ENCODE measurements at regions not wholly inside any gene's neighbourhood (a gene's known extent, or its start where the extent isn't known, plus 50 kb on each side); places are given as distances from the start of the nearest gene placed in this dataset.

DNA sequence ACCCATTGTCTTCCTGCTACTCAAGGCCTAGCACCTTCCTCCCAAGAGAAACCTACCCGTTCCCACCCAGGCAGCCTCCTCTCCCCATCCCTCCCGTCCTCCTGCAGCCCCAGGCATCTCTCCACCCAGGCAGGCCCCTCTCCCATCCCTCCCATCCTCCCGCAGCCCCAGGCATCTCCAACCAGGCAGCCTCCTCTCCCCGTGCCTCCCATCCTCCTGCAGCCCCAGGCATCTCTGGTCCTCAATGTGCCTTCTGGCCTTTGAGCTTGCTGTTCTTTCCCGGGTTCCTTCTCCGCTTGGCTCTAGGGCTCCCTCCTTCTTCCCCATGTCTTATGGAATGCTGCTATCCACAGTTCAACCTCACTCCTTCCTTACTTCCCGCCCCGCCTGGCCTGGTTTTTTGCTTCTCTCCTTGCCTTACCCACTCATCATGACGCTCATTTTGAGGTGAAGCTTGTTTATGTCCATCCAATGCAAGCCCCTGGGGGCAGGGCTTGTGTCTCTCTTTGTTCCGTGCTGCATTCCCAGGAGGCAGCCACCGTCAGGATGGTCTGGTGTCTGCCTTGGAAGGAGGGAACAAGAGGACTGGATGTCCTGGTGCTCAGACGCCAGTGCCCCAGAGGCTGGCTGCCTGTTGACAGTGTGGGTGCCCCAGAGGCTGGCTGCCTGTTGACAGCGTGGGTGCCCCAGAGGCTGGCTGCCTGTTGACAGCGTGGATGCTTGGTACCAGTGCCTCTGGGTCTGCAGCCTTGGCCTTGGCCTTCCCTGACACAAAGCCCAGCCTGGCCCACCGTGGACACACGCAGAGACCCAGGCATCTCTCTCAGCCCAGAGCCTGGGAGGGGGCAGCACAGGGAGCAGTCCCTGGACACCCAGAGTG lies 815.7 kb downstream of the BRD1 start:
- no peak for DNase-seq (ENCODE audit: extremely low read depth, low read depth)
- TF ChIP-seq CTCF (IDR thresholded peaks at IDR 0.05; ENCODE audit: low read depth, low read length, missing control alignments) = no peak
- no peak overlapping the region for H3K4me3 ChIP-seq (replicated peaks; ENCODE audit: low read depth, low read length)

- no peak for TF ChIP-seq CTCF (IDR thresholded peaks at IDR 0.05; ENCODE audit: low read depth, low read length, missing control alignments)
- no peak for DNase-seq (ENCODE audit: extremely low read depth, low read depth)
- H3K4me3 ChIP-seq (replicated peaks; ENCODE audit: low read depth, low read length) = no peak overlapping the region
Measured at GRCh38 chr22:49011379-49011768, 816.3 kb downstream of the BRD1 start.

DNA sequence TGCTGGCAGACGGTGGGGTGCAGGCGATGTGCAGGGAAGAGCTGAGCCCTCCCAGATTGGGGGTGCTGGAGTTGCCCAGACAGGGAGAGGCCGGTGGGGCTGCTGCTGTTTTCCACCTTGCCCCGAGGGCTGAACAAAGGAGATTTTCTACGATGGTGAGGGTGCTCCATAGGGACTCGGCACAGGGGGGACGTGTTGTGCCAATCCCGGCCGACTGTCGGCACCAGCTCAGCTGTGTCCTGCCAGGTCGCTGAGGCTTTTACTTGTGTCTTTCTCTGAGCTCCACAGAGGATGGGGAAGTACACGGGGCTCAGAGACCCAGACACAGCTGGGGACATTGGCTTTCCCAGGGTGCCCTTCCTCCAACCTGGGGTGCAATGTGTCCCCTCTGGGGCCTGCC lies 816.8 kb downstream of the BRD1 start:
- no peak overlapping the region for H3K4me3 ChIP-seq (replicated peaks; ENCODE audit: low read depth, low read length)
- TF ChIP-seq CTCF (IDR thresholded peaks at IDR 0.05; ENCODE audit: low read depth, low read length, missing control alignments) = no peak
- DNase-seq (ENCODE audit: extremely low read depth, low read depth) = no peak

- TF ChIP-seq CTCF (IDR thresholded peaks at IDR 0.05; ENCODE audit: low read depth, low read length, missing control alignments) = no peak
- no peak for DNase-seq (ENCODE audit: extremely low read depth, low read depth)
- H3K4me3 ChIP-seq (replicated peaks; ENCODE audit: low read depth, low read length) = no peak overlapping the region
Measured at GRCh38 chr22:49010070-49010863, 817.4 kb downstream of the BRD1 start.

- no peak for DNase-seq (ENCODE audit: extremely low read depth, low read depth)
- no peak for TF ChIP-seq CTCF (IDR thresholded peaks at IDR 0.05; ENCODE audit: low read depth, low read length, missing control alignments)
- H3K4me3 ChIP-seq (replicated peaks; ENCODE audit: low read depth, low read length) = no peak overlapping the region
Measured at GRCh38 chr22:49009359-49010063, 818.2 kb downstream of the BRD1 start.

GRCh38 chr22:49008682-49009235 lies 818.9 kb downstream of the BRD1 start:
- no peak for DNase-seq (ENCODE audit: extremely low read depth, low read depth)
- TF ChIP-seq CTCF (IDR thresholded peaks at IDR 0.05; ENCODE audit: low read depth, low read length, missing control alignments) = no peak
- H3K4me3 ChIP-seq (replicated peaks; ENCODE audit: low read depth, low read length) = no peak overlapping the region
